ENCODE measurements at regions not wholly inside any gene's neighbourhood (a gene's known extent, or its start where the extent isn't known, plus 50 kb on each side); places are given as distances from the start of the nearest gene placed in this dataset.

DNA sequence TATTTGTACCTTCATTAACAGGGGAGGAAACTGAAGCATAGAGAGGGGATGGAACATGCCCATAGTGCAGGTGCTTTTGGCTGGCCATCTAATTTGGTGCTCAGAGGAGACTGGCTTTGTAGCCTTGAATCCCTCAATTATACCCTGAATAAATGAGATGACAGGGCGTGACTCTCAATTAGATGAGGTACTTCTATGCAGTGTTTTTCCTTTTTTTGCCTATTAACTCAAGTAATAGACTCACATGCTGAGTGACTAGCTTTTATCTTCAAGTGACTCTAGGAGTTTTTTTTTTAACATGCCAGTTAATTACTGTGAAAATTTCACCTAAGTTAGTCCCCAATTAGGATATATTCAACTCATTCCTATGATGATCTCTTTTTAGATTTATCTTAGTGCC lies 243.7 kb downstream of the DACT1 start:
- Histone ChIP-seq H3K4me2 (ENCODE audit: low read length) (no peak overlapping the region), H3K4me1 (no peaks in the 10 kb centered on the region), H3K36me3 (ENCODE audit: control insufficient read depth, insufficient read depth, low read length) (no peaks in the 10 kb centered on the region), H3K79me2 (no peaks in the 10 kb centered on the region), H3K4me3 (ENCODE audit: low read depth, low read length) (no peak overlapping the region), H3K27me3 (ENCODE audit: control insufficient read depth, insufficient read depth, low read length) (no peaks in the 10 kb centered on the region), H3K27ac (no peak overlapping the region), H3K9me3 (ENCODE audit: control insufficient read depth, low read length) (no peaks in the 10 kb centered on the region), H2AFZ (no peak overlapping the region), H3K9ac (no peak overlapping the region)
- TF ChIP-seq, protein P1, sequence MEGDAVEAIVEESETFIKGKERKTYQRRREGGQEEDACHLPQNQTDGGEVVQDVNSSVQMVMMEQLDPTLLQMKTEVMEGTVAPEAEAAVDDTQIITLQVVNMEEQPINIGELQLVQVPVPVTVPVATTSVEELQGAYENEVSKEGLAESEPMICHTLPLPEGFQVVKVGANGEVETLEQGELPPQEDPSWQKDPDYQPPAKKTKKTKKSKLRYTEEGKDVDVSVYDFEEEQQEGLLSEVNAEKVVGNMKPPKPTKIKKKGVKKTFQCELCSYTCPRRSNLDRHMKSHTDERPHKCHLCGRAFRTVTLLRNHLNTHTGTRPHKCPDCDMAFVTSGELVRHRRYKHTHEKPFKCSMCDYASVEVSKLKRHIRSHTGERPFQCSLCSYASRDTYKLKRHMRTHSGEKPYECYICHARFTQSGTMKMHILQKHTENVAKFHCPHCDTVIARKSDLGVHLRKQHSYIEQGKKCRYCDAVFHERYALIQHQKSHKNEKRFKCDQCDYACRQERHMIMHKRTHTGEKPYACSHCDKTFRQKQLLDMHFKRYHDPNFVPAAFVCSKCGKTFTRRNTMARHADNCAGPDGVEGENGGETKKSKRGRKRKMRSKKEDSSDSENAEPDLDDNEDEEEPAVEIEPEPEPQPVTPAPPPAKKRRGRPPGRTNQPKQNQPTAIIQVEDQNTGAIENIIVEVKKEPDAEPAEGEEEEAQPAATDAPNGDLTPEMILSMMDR (IDR thresholded peaks at IDR 0.05) = no peak

DNA sequence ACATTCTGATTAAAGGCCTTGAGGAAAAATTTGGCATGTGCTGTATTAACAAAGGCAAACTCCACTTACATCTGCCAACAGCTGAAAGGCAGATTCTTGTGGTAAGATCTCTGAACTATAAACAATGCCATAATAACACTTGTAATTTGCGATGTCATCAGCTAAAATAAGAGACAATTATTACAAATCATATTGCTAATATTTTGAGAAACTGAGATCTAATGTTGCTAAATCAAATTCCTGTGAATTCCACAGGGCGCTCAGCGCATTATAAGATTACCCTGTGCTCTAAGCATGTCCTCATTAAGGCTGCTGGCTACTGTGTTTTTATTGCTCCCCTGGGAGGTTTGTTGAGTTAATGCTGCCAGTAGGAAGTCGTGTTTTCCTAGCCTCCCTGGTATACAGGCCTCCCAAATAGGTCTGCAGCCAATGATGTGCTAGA lies 244.8 kb downstream of the DACT1 start:
- no peaks in the 10 kb centered on the region for H3K4me1 ChIP-seq
- no peaks in the 10 kb centered on the region for H3K27me3 ChIP-seq (ENCODE audit: control insufficient read depth, insufficient read depth, low read length)
- TF ChIP-seq, protein P1 (IDR thresholded peaks at IDR 0.05) = no peak
- no peaks in the 10 kb centered on the region for H3K36me3 ChIP-seq (ENCODE audit: control insufficient read depth, insufficient read depth, low read length)
- H3K4me2 ChIP-seq (ENCODE audit: low read length) = no peak overlapping the region
- H3K27ac ChIP-seq = no peak overlapping the region
- no peaks in the 10 kb centered on the region for H3K9me3 ChIP-seq (ENCODE audit: control insufficient read depth, low read length)
- no peak overlapping the region for H3K4me3 ChIP-seq (ENCODE audit: low read depth, low read length)
- H2AFZ ChIP-seq = no peak overlapping the region
- no peak overlapping the region for H3K9ac ChIP-seq
- no peaks in the 10 kb centered on the region for H3K79me2 ChIP-seq

DNA sequence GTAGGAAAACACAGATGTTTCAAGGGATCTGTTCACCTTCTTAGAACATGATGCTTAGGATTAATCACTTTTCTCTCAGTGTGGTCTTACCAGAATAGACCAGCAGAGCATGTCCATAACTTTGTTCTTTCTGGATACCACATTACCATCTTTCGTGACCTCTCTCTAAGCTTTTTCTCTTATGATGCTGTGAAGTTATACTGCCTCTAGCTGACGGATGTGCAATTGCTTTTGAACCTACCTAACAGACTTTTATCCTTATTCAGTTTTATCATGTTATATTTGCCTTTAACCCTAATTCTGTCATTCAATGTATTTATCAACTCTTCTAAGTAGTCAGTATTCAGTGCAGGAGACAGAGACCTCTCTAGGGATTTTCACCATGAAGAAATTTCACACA lies 246.7 kb downstream of the DACT1 start:
- Histone ChIP-seq H3K27me3 (ENCODE audit: control insufficient read depth, insufficient read depth, low read length) (no peaks in the 10 kb centered on the region), H3K27ac (no peak overlapping the region), H3K4me1 (no peaks in the 10 kb centered on the region), H3K4me2 (ENCODE audit: low read length) (no peak overlapping the region), H3K79me2 (no peaks in the 10 kb centered on the region), H2AFZ (no peak overlapping the region), H3K4me3 (ENCODE audit: low read depth, low read length) (no peak overlapping the region), H3K9me3 (ENCODE audit: control insufficient read depth, low read length) (no peaks in the 10 kb centered on the region), H3K36me3 (ENCODE audit: control insufficient read depth, insufficient read depth, low read length) (no peaks in the 10 kb centered on the region), H3K9ac (no peak overlapping the region)
- TF ChIP-seq, protein P1 (IDR thresholded peaks at IDR 0.05) = peak; percentile 51

DNA sequence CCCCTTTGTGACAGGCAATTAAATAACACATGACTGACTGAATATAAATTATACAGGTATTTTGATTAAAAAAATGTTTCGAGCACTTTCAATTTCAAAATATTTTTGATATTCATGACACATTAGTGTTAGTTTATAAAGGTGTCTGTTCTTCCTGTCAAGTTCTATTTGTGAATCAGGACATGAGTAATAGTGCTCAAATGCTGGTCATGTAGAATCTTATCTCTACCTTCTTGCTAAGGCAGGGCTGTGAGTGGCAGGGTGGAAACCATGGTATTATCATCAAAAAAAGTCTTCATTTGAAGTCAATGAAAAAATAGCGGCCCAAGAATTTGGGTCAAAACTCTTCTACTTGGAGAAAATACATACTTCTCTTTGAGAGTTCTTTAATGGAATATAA lies 250.2 kb downstream of the DACT1 start:
- Histone ChIP-seq H3K36me3 (ENCODE audit: control insufficient read depth, insufficient read depth, low read length) (no peaks in the 10 kb centered on the region), H3K4me2 (ENCODE audit: low read length) (no peak overlapping the region), H3K4me3 (ENCODE audit: low read depth, low read length) (no peak overlapping the region), H3K4me1 (no peaks in the 10 kb centered on the region), H3K9me3 (ENCODE audit: control insufficient read depth, low read length) (no peaks in the 10 kb centered on the region), H3K9ac (no peak overlapping the region), H3K27ac (no peak overlapping the region), H2AFZ (no peak overlapping the region), H3K79me2 (no peaks in the 10 kb centered on the region), H3K27me3 (ENCODE audit: control insufficient read depth, insufficient read depth, low read length) (no peaks in the 10 kb centered on the region)
- TF ChIP-seq, protein P1 (IDR thresholded peaks at IDR 0.05) = no peak

DNA sequence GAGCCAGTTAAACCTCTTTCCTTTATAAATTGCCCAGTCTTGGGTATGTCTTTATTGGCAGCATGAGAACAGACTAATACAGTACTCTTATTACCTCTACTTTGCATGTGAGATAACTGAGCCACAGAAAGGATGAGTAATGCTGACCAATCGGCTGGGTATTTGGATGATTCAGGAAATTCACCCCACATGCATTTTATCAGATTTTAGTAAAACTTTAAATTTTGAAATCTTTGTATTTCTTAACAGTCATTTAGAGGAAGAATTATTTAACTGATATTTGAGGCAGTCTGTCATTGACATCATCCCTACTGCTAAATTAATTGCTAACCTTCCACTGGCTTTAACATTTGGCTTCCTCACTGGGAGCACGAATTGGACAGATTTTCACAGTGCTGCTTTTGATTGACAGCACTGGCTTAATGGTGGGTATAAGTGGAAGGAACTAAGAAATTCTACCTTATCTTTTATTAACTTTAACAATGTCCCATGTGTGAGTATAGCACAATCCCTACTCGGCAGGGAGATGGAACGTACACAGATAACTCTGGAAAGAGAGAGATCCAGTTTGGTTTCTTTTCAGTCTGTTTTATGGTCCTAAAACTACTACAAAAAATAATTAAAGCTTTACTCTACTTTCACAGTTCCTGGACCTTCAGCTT lies 261.0 kb downstream of the DACT1 start:
- H3K4me1 ChIP-seq = no peaks in the 10 kb centered on the region
- no peak overlapping the region for H2AFZ ChIP-seq
- no peak overlapping the region for H3K4me3 ChIP-seq (ENCODE audit: low read depth, low read length)
- no peaks in the 10 kb centered on the region for H3K79me2 ChIP-seq
- no peaks in the 10 kb centered on the region for H3K36me3 ChIP-seq (ENCODE audit: control insufficient read depth, insufficient read depth, low read length)
- H3K27me3 ChIP-seq (ENCODE audit: control insufficient read depth, insufficient read depth, low read length) = no peaks in the 10 kb centered on the region
- H3K9ac ChIP-seq = no peak overlapping the region
- H3K4me2 ChIP-seq (ENCODE audit: low read length) = no peak overlapping the region
- TF ChIP-seq, protein P1 (IDR thresholded peaks at IDR 0.05) = no peak
- H3K9me3 ChIP-seq (ENCODE audit: control insufficient read depth, low read length) = no peaks in the 10 kb centered on the region
- H3K27ac ChIP-seq = no peak overlapping the region

Data from parathyroid adenoma (tissue), 2 donors.